Right kidney (tissue), 1 donor: ENCODE measurements at regions not wholly inside any gene's neighbourhood (a gene's known extent, or its start where the extent isn't known, plus 50 kb on each side); places are given as distances from the start of the nearest gene placed in this dataset.
"Not testable (repeated sequence)": the region's sequence is repeated elsewhere in the genome, so short reads cannot be mapped to it uniquely, and the experiment has no call there.

ENCODE experiments used
- DNase-seq: peaks from one replicate; pipeline ENCODE4 v3.0.0-alpha.2; 2016

GRCh38 chr11:81568918-81569317 lies 1164.7 kb downstream of the FAM181B start:
- no peak for DNase-seq

GRCh38 chr11:81548123-81548522 lies 1185.5 kb downstream of the FAM181B start:
- DNase-seq: no peak

- DNase-seq: not testable (repeated sequence)
Observed at GRCh38 chr11:81539806-81540205, 1193.9 kb downstream of the FAM181B start.

DNA sequence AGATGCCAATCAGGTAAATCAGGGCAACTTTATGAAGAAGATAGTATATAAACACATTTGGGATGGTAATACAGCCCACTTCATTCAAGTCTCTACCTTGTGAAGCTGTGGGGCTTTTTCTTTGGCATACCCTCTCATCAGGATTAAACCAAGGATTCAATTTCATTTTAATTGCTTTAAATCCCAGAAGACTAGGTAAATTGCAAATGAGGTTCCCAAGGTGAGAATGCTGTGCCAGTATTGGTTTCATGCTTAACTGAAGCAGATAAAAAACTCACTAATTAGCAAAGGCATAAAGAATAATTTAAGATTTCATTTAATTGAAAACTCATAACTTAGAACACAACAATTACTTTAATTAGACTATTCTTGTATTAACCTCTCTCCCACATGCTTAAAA lies 1218.1 kb downstream of the FAM181B start:
- DNase-seq: no peak

- DNase-seq: no peak
Observed at GRCh38 chr11:81497202-81497804, 1236.4 kb downstream of the FAM181B start.

- DNase-seq: peak; percentile 11
Observed at GRCh38 chr11:81496601-81497000, 1237.1 kb downstream of the FAM181B start.

GRCh38 chr11:81495699-81496292 lies 1237.9 kb downstream of the FAM181B start:
- DNase-seq: no peak

DNA sequence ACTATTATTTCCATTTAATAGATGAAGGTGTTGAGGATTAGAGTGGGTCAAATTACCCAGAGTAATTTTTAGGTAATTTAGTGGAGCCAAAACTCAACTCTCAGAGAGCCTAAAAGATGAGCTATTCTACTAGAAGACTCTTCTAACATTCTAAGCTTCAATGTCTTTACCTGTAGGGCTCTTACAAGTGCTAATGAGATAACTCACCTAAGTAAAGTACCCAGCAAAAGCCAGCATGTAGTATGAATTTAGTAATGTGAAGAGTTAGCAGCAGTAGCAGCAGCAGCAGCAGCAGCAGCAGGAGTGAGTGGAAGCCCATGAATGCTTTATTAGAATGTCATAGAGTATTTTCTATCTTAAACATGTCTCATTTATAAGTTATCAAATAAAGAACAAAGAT lies 1239.2 kb downstream of the FAM181B start:
- no peak for DNase-seq

GRCh38 chr11:81492923-81493445 lies 1240.7 kb downstream of the FAM181B start:
- DNase-seq: no peak

GRCh38 chr11:81487109-81487508 lies 1246.6 kb downstream of the FAM181B start:
- no peak for DNase-seq

- no peak for DNase-seq
Observed at GRCh38 chr11:81484196-81484595, 1249.5 kb downstream of the FAM181B start.

GRCh38 chr11:81477277-81477676 lies 1256.4 kb downstream of the FAM181B start:
- DNase-seq: no peak

GRCh38 chr11:81476345-81476744 lies 1257.3 kb downstream of the FAM181B start:
- no peak for DNase-seq

DNA sequence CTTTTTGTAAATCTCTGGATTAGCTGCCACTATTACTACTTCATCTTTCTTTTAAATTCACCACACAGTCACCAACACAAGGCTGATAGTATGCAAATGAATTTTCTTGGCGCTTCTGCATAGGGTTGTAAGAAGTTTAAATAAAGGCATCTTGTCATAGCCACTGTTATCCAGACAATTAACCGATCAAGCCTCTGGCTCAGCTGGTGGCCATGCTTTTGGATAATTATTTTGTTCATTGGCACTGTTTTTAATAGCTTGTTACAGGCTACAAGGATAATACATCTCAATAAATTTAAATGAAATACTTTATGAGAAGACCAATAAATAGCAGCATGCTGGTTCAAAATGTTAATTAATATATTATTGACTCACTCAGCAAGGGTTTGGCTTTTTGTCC lies 1261.0 kb downstream of the FAM181B start:
- DNase-seq: no peak

DNA sequence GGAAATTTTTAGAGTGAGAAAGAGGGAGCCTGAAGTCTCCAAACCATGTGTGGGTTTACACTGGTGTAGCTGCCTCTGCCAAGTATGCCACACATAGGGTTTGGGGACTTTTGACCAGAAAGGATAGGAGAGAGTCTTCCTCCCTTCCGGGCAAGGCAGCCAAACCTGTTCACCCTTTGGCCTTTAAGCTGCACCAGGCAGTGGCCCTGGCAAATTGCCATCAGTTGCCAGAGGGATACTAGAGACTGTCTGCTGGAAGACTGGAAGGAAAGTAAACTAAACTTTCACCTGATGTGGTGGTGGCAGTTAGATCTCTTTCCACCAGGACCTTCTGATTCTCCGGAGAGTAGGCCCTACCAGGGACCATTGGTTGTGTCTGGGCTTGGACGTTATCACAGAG lies 1263.2 kb downstream of the FAM181B start:
- no peak for DNase-seq

DNA sequence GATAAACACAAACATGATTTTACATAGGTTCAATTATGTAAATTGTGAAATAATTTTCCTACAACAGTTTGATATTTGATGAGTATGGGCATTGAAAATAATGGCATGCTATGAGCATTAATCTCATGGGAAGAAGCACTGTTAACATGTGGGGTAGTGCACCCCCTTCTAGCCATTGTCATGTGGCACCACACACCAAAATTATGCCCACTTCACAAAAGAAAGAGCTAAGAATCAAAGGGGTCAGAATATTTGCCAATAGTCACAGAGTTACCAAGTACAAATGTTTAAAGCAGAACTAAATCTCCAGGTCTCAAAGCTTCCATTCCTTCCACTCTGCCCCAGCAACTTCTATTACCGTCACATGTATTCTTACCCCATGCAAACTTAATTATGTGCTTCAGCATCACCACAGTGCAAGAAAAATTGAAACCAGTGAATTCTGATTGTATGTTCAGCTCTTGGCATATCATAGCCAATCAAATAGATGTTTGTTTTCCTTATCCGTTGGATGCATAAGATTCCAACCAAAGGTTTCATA lies 1273.8 kb downstream of the FAM181B start:
- DNase-seq: no peak

DNA sequence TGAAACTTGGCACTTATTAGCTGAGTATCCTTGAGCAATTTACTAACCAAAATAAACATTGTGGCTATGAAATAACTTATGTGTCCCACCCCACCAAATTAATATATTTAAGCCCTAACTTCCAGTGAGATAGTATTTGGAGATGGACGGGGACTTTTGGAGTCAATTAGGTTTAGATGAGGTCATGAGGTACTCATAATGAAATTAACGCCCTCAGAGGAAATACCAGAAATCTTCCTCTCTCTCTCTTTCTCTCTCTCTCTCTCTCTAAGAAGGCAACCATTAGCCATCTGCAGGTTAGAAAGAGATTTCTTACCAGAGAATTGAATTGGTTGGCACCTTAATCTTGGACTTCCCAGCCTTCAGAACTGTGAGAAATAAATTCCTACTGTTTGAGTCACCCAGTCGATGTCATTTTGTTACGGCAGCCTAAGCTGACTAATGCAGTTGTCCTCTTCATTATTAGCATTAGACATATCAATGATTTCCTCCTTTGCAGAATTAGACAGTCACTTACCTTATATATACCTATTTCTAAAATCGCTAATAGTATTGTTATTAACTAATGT lies 1284.0 kb downstream of the FAM181B start:
- no peak for DNase-seq

DNA sequence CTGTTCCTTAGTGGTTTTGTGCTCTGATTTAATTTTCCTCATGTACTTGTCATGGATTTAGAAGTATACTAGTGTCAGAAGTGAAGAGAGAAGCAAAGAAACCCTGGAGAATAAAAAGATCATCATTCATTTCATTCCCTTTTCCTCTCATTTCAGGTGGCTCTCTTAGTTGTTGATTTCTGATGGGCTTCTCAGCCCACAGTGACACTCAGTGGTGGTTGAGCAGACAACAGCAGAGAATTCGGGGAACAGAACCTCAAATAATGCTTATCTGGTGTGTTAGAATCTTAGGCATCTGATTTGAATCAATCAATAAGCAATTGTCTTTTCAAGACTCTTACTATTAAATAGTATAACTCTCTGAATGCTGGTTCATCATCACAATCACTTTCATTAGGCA lies 1289.4 kb downstream of the FAM181B start:
- no peak for DNase-seq

GRCh38 chr11:81432333-81432732 lies 1301.3 kb downstream of the FAM181B start:
- DNase-seq: no peak

DNA sequence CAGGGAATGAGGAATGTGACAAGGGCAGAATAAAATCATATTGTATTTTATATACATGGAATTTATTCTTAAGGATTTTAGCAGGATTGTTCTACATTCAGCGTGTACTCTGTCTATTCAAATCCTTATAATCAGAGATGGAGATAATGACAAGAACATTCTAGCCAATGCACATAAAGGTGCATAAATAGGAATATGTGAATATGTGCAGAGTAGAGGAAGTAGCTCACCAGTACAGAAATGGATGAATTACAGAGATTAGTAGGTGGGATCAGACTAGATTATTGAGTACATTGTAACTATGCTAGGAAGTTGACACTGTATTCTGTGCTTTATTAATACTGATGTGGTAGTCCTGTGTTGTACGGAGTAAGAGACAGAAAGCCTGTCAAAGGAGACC lies 1308.8 kb downstream of the FAM181B start:
- no peak for DNase-seq

GRCh38 chr11:81422402-81422801 lies 1311.3 kb downstream of the FAM181B start:
- no peak for DNase-seq

DNA sequence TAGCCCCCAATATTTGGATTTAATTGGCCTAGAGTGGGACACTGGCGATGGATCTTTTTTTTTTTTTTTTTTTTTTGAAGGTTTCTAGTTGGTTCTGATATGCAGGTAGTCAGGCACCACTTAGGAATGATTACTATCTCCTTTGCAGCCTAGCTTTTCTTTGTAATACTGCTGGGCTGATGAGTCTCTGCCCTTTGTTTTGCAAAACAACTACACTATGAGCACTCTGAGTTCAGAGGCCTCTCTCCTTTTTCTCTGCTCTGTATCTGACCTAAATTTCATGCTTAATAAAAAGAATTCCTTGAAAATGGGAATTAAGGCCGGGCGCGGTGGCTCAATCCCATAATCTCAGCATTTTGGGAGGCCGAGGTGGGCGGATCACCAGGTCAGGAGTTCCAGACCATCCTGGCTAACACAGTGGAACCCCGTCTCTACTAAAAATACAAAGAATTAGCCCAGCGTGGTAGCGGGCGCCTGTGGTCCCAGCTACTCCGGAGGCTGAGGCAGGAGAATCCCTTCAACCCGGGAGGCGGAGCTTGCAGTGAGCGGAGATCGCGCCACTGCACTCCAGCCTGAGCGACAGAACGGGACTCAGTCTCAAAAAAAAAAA lies 1312.3 kb downstream of the FAM181B start:
- no peak for DNase-seq

DNA sequence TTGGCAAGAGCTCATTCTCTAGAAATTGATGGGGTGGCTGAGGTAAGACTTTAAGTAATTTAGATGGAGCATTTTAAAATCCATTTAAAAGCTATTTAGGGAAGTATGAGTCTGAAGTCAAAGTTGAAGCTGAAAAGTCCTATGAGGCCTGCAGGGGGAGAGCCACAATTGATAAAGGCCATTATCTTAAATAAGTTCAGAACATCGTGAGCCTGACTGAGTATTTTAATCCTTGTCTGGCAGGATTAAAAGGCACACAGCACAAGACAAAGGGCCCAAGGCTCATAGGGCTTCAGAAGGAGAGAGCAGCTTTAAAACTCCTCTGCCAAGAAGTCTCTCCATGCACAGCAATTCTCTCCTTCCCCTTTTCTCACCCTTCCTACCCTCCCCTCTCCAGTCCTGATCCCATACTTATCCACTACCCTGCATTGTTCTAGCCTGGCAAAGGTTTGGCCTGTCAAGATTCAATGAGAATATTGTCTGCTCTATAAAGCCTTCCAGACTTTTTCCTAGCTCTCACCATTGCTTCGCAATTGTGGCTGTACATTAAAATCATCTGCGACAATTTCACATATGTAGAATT lies 1312.9 kb downstream of the FAM181B start:
- no peak for DNase-seq
